ENCODE measurements at regions not wholly inside any gene's neighbourhood (a gene's known extent, or its start where the extent isn't known, plus 50 kb on each side); places are given as distances from the start of the nearest gene placed in this dataset.

DNA sequence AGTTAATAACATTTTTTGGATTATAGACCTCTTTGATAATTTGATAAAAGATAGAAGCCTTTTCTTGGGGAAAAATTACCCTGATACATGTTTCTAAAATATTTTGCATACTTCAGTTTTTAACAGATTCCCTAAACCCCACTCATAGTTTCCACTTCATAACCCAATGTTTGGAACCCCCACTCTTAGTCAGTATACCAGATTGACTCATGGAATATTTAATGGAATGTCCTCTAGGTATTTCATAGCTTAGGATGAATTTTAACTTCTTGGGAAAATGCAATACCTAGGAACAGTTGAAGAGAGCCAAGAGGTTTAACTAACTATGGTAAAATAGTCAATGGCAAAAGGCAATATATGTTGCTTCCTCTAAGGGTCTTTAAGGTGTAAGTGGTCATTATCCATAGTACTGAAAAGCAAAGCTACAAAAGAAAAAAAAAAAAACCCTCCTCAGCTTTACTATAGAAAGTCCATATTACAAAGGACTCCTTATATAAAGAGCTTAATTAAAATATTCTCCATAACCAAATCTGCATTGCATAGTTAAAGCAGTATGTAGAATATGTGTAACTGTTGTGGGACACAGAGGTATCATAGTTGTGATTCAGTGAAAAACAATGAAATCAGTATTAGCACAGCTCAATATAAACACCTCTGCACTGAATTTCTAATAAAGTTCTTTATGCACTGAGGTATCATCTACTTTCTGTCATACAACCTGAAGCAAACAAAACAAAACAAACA lies 159.9 kb downstream of the PCDH7 start:
- no peak for DNase-seq

DNA sequence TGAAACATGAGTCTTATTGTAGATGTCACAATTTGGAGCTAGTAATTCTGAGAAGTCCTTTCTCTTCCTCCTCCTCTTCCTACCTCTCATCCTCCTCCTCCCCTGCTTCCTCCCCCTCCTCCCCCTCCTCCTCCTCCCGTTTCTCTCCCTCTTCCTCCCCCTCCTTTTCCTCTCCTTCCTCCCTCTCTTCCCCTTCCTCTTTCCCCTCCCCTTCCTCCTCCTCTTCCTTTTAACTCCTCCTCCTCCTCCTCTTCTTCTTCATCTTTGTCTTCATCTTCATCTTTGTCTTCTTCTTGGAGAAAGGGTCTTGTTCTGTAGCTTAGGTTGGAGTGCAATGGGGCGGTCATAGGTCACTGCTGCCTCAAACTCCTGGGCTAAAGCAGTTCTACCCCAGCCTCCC lies 161.8 kb downstream of the PCDH7 start:
- DNase-seq, result no peak

DNA sequence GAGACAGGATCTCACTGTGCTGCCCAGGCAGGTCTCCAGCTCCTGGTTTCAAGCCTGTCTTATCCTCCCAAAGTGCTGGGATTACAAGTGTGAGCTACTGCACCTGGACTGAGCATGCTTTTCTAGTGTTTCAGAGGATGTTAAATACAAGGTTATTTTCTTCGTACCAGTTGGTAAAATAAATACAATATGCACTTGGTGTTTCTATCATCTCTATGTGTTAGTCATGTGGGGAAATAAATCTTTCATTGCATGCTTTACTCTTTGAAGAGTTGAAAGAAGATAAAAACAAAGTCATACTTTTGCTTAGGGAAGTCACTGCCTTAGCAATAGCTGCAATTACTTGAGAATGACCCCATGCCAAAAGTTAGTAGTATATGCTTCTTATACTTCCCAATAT lies 162.3 kb downstream of the PCDH7 start:
- no peak for DNase-seq

- no peak for DNase-seq
Measured at GRCh38 chr4:30882995-30883675, 163.0 kb downstream of the PCDH7 start.

GRCh38 chr4:30901461-30902451 lies 181.6 kb downstream of the PCDH7 start:
- no peak for DNase-seq

GRCh38 chr4:30903502-30904214 lies 183.5 kb downstream of the PCDH7 start:
- no peak for DNase-seq

DNA sequence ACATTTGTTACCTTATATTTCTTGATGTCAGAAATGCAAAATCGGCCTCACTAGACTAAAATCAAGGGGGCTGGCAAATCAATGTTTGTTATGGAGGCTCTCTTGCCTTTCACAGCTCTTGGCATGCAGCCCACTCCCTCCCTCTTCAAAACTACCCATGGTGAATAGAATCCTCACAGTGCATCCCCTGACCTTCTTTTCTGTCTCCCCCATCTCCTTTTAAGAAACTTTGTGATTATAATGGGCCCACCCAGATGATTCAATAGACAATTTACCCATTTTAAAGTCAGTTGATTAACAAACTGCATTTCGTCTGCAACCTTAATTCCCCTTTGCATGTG lies 184.0 kb downstream of the PCDH7 start:
- no peak for DNase-seq

- DNase-seq, result no peak
Measured at GRCh38 chr4:30904588-30904987, 184.4 kb downstream of the PCDH7 start.

GRCh38 chr4:30912098-30912714 lies 192.0 kb downstream of the PCDH7 start:
- DNase-seq, result no peak

- no peak for DNase-seq
Measured at GRCh38 chr4:30916337-30917274, 196.4 kb downstream of the PCDH7 start.

- DNase-seq, result no peak
Measured at GRCh38 chr4:30917946-30918345, 197.8 kb downstream of the PCDH7 start.

GRCh38 chr4:30919458-30919857 lies 199.3 kb downstream of the PCDH7 start:
- DNase-seq, result no peak

- no peak for DNase-seq
Measured at GRCh38 chr4:30920043-30920442, 199.9 kb downstream of the PCDH7 start.

DNA sequence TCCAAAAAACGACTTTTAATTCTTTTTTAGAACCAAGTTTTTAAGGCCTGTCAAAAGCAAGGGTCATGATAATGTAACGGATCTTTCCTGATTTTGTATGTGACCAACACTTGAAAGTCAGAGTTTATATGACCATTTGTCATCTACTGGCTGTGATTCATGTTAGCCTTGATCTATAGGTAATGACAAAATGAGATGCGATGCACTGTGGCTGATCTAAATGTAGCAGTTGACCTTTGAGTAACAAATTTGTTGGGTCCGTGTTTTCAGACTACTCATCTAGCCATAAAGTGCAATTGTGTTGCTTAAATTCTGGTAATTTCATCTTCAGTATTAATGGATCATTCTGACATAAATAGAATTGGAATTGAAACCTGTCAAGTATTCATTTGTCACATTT lies 202.5 kb downstream of the PCDH7 start:
- no peak for DNase-seq

DNA sequence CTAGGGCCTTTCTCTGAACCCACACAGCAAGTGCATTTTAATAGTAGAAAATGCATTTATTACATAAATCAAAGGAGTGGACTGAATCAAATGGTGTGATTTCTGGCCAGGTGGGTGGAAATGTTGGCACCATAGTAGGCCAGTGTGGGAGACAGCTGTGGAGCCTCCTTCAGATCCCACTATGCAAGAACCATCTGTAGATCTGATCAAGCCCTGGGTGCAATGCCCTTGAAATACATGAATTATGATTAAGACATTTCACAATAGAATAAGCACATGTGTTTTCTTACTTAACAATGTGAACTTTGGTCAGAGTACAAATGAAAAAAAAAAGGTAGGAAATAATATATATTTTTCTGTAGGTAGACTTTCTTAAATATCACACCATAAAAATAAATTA lies 204.3 kb downstream of the PCDH7 start:
- DNase-seq, result no peak

GRCh38 chr4:30929649-30930048 lies 209.5 kb downstream of the PCDH7 start:
- no peak for DNase-seq

DNA sequence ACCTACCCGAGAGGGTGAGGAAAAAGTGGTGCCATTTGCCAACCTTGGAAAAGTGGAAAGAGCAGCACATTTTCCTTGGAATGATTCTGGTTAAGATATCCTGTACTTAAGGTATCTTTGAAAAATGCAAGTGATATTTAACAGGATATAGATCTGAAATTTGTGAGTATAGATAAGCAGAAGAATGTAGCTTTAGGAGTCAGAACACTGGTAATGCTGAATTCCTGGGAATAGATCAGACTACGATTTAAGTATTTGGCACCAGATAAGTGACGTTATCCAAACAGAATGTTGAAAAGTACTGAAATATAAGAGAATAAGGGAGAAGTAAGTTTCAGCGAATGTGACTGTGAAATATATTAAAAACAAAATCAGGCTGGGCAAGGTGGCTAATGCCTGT lies 210.1 kb downstream of the PCDH7 start:
- DNase-seq, result no peak

GRCh38 chr4:30932581-30932980 lies 212.4 kb downstream of the PCDH7 start:
- DNase-seq, result no peak

DNA sequence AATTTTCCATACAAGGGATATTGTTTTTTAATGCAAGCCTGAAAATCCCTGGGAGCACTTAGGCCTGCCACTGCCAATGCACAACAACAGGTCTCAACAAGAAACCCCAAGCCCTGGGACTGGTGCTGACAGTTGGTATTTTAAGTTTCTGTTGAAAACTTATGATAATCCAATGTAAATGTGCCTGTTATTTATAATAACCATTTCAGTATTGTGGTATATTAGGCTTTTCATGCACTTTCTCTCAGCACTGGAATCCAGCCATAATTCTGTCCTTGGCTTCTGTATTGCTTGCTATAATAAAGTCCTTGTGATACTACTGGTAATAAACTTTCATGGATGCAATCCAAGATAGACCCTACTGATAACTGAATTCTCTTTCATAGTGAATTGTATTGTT lies 218.9 kb downstream of the PCDH7 start:
- DNase-seq, result no peak

DNA sequence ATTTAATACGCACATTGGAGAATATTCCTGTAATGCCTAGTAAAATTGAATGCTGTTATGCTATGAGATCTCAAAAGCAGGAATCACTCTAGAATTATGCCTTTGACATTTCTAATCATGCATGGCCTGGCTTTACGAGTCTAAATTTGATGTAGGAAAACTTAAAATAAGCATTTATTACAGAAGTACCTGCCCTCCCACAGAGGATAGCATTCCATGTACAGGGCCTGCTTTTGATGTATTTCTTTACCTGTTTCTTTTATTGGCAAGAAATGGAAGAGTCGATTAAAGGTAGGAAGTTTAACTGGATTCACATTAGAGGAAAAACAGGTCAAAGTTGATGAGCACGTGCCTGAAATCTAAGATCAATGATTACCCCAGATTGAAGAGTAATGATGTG lies 219.5 kb downstream of the PCDH7 start:
- DNase-seq, result no peak

GRCh38 chr4:30941641-30942040 lies 221.5 kb downstream of the PCDH7 start:
- DNase-seq, result no peak
